Astrocyte (in vitro differentiated cells and primary cell): ENCODE measurements at regions not wholly inside any gene's neighbourhood (a gene's known extent, or its start where the extent isn't known, plus 50 kb on each side); places are given as distances from the start of the nearest gene placed in this dataset.

Experiments used
- DNase-seq: peaks from one replicate; pipeline ENCODE4 v3.0.0-alpha.2; 2010; ENCODE audit warnings: low read depth
- FAIRE-seq: peaks from 2 replicates; lab custom pipeline; 2011; peaks lifted over from hg19 to GRCh38; lab: Jason Lieb, UNC
- H2AFZ ChIP-seq: 2 replicates; pipeline ENCODE4 v1.6.0; 2012; ENCODE audit warnings: low read depth, low read length, inconsistent platforms
- H3K27ac ChIP-seq: 2 replicates; pipeline ENCODE4 v1.5.1; 2011; ENCODE audit warnings: low read depth, low read length, inconsistent platforms
- H3K27me3 ChIP-seq: 2 replicates; pipeline ENCODE4 v1.6.0; 2011; ENCODE audit warnings: low read length, inconsistent platforms; ENCODE audit not compliant: insufficient read depth
- H3K36me3 ChIP-seq: 2 replicates; pipeline ENCODE4 v1.5.1; 2011; ENCODE audit warnings: low read length, inconsistent platforms; ENCODE audit not compliant: insufficient read depth
- H3K4me1 ChIP-seq: 2 replicates; pipeline ENCODE4 v1.5.1; 2011; ENCODE audit warnings: low read length, inconsistent platforms; ENCODE audit not compliant: insufficient read depth
- H3K4me2 ChIP-seq: 2 replicates; pipeline ENCODE4 v1.6.0; 2012; ENCODE audit warnings: low read length, inconsistent platforms
- H3K4me3 ChIP-seq: 2 replicates; pipeline ENCODE4 v1.5.1; 2011; ENCODE audit warnings: low read depth, mild to moderate bottlenecking, low read length, inconsistent platforms; ENCODE audit not compliant: insufficient read depth
- H3K79me2 ChIP-seq: 2 replicates; pipeline ENCODE4 v1.6.0; 2012; ENCODE audit warnings: mild to moderate bottlenecking, low read length, inconsistent platforms; ENCODE audit not compliant: insufficient read depth
- H3K9ac ChIP-seq: 2 replicates; pipeline ENCODE4 v1.6.0; 2012; ENCODE audit warnings: mild to moderate bottlenecking, low read length, inconsistent platforms
- H3K9me3 ChIP-seq: 2 replicates; pipeline ENCODE4 v1.5.1; 2012; ENCODE audit warnings: low read depth, mild to moderate bottlenecking, low read length, inconsistent platforms; ENCODE audit not compliant: insufficient read depth
- H4K20me1 ChIP-seq: 2 replicates; pipeline ENCODE4 v1.6.0; 2012; ENCODE audit warnings: low read length, inconsistent platforms; ENCODE audit not compliant: insufficient read depth
- H3K27ac Mint-ChIP-seq: one replicate; pipeline ENCODE4 v1.8.0; 2021; ENCODE audit warnings: mild to moderate bottlenecking, mixed read lengths; ENCODE audit not compliant: unreplicated experiment
- H3K27me3 Mint-ChIP-seq: one replicate; pipeline ENCODE4 v1.8.0; 2021; ENCODE audit warnings: low read depth, mixed read lengths; ENCODE audit not compliant: unreplicated experiment
- H3K36me3 Mint-ChIP-seq: one replicate; pipeline ENCODE4 v1.8.0; 2021; ENCODE audit warnings: low read depth, mixed read lengths; ENCODE audit not compliant: unreplicated experiment
- H3K4me1 Mint-ChIP-seq: one replicate; pipeline ENCODE4 v1.8.0; 2021; ENCODE audit warnings: low read depth, mixed read lengths; ENCODE audit not compliant: unreplicated experiment
- H3K4me3 Mint-ChIP-seq: one replicate; pipeline ENCODE4 v1.8.0; 2021; ENCODE audit warnings: mild to moderate bottlenecking, moderate library complexity, mixed read lengths; ENCODE audit not compliant: unreplicated experiment
- H3K9me3 Mint-ChIP-seq: one replicate; pipeline ENCODE4 v1.8.0; 2021; ENCODE audit warnings: mild to moderate bottlenecking, mixed read lengths; ENCODE audit not compliant: unreplicated experiment
- EZH2 ChIP-seq: IDR thresholded peaks from 2 replicates; pipeline ENCODE4 v1.6.1; 2012; ENCODE audit warnings: mild to moderate bottlenecking, low read length, inconsistent platforms; ENCODE audit not compliant: insufficient read depth
- TF ChIP-seq, protein P1 (sequence below): IDR thresholded peaks from 2 replicates; pipeline ENCODE4 v1.5.1; 2011; ENCODE audit warnings: low read depth, mild to moderate bottlenecking, inconsistent platforms, low read length, moderate library complexity; ENCODE audit not compliant: insufficient read depth

DNA sequence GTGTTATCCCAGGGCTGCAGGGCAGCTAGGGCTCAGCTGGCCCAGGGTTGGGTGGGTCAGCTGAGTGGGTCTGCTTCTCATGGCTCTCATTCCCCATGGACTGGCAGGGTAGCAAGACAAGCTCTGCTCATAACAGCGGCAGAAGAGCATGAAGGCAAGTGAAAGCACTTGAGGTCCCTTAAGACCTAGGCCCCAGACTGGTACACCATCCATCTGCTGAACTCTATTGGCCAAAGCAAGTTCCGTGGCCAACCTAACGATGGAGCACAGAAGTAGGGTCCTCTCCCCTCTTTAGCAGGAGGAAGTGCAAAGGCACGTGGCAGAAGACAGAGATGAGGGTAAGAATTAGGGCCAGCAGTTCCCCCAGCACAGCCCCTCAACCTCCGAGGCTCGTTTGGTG lies 174.3 kb upstream of the TOPAZ1 start:
- peaks cover 22% of the 10 kb centered on the region for H3K4me1 Mint-ChIP-seq
- Histone ChIP-seq H2AFZ (no peak overlapping the region), H3K4me1 (no peaks in the 10 kb centered on the region), H3K27ac (no peak overlapping the region), H3K79me2 (no peaks in the 10 kb centered on the region), H3K9me3 (no peaks in the 10 kb centered on the region), H3K4me2 (no peak overlapping the region), H4K20me1 (no peaks in the 10 kb centered on the region), H3K36me3 (no peaks in the 10 kb centered on the region), H3K27me3 (no peaks in the 10 kb centered on the region), H3K4me3 (no peak overlapping the region), H3K9ac (no peak overlapping the region)
- no peak for DNase-seq
- no peak overlapping the region for H3K27ac Mint-ChIP-seq
- H3K4me3 Mint-ChIP-seq = no peak overlapping the region
- TF ChIP-seq EZH2 = no peak
- TF ChIP-seq, protein P1, sequence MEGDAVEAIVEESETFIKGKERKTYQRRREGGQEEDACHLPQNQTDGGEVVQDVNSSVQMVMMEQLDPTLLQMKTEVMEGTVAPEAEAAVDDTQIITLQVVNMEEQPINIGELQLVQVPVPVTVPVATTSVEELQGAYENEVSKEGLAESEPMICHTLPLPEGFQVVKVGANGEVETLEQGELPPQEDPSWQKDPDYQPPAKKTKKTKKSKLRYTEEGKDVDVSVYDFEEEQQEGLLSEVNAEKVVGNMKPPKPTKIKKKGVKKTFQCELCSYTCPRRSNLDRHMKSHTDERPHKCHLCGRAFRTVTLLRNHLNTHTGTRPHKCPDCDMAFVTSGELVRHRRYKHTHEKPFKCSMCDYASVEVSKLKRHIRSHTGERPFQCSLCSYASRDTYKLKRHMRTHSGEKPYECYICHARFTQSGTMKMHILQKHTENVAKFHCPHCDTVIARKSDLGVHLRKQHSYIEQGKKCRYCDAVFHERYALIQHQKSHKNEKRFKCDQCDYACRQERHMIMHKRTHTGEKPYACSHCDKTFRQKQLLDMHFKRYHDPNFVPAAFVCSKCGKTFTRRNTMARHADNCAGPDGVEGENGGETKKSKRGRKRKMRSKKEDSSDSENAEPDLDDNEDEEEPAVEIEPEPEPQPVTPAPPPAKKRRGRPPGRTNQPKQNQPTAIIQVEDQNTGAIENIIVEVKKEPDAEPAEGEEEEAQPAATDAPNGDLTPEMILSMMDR = no peak
- H3K27me3 Mint-ChIP-seq = no peaks in the 10 kb centered on the region
- peaks cover 5% of the 10 kb centered on the region for H3K36me3 Mint-ChIP-seq
- H3K9me3 Mint-ChIP-seq = no peaks in the 10 kb centered on the region
- no peak for FAIRE-seq

GRCh38 chr3:44068753-44069152 lies 172.9 kb upstream of the TOPAZ1 start:
- peak overlapping the region; percentile 41 for H3K27ac Mint-ChIP-seq
- H3K27me3 ChIP-seq = no peaks in the 10 kb centered on the region
- FAIRE-seq = no peak
- H3K4me3 Mint-ChIP-seq = no peak overlapping the region
- H3K36me3 Mint-ChIP-seq = peaks cover 5% of the 10 kb centered on the region
- no peaks in the 10 kb centered on the region for H3K36me3 ChIP-seq
- H3K4me1 Mint-ChIP-seq = peaks cover 22% of the 10 kb centered on the region
- no peaks in the 10 kb centered on the region for H3K9me3 ChIP-seq
- H3K4me1 ChIP-seq = no peaks in the 10 kb centered on the region
- no peak for DNase-seq
- H3K27ac ChIP-seq = no peak overlapping the region
- H3K27me3 Mint-ChIP-seq = no peaks in the 10 kb centered on the region
- H2AFZ ChIP-seq = no peak overlapping the region
- no peak overlapping the region for H3K4me2 ChIP-seq
- TF ChIP-seq, protein P1 = no peak
- TF ChIP-seq EZH2 = no peak
- no peak overlapping the region for H3K4me3 ChIP-seq
- H4K20me1 ChIP-seq = no peaks in the 10 kb centered on the region
- H3K9me3 Mint-ChIP-seq = no peaks in the 10 kb centered on the region
- no peaks in the 10 kb centered on the region for H3K79me2 ChIP-seq
- H3K9ac ChIP-seq = no peak overlapping the region

DNA sequence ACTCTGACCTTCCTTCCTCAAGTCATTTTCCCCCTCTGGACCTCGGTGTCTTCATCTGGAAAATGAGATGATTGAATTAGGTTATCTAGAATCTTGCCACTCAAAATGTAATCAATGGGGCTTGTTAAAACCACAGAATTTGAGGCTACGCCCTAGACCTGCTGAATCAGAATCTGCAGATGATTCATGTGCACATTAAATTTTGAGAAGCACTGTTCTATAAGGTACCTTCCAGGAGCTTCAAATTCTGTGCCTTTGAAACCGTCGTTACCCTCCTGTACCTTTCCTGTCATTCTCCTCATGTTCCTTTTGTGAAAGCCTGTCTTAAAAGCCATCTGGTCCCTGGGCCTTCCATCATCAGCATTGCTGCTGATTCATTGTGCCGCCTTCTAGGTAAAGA lies 172.4 kb upstream of the TOPAZ1 start:
- H3K4me3 ChIP-seq = no peak overlapping the region
- no peak overlapping the region for H3K4me2 ChIP-seq
- H3K36me3 Mint-ChIP-seq = peaks cover 3% of the 10 kb centered on the region
- H3K9me3 ChIP-seq = no peaks in the 10 kb centered on the region
- no peaks in the 10 kb centered on the region for H3K79me2 ChIP-seq
- no peaks in the 10 kb centered on the region for H3K27me3 ChIP-seq
- H4K20me1 ChIP-seq = no peaks in the 10 kb centered on the region
- FAIRE-seq = no peak
- no peaks in the 10 kb centered on the region for H3K9me3 Mint-ChIP-seq
- H3K4me3 Mint-ChIP-seq = no peak overlapping the region
- no peaks in the 10 kb centered on the region for H3K27me3 Mint-ChIP-seq
- DNase-seq = no peak
- no peaks in the 10 kb centered on the region for H3K4me1 ChIP-seq
- no peak overlapping the region for H3K9ac ChIP-seq
- H3K27ac Mint-ChIP-seq = peak overlapping the region; percentile 41
- no peak overlapping the region for H3K27ac ChIP-seq
- H3K4me1 Mint-ChIP-seq = peaks cover 22% of the 10 kb centered on the region
- no peak overlapping the region for H2AFZ ChIP-seq
- TF ChIP-seq, protein P1 = no peak
- no peak for TF ChIP-seq EZH2
- H3K36me3 ChIP-seq = no peaks in the 10 kb centered on the region
